OCI-LY3 (cell line): ENCODE measurements at regions not wholly inside any gene's neighbourhood (a gene's known extent, or its start where the extent isn't known, plus 50 kb on each side); places are given as distances from the start of the nearest gene placed in this dataset.

Source experiments
- H2AFZ ChIP-seq: fragments of 200-600, 300-600 bp; shearing (Covaris generic); 2 replicates; pipeline ENCODE4 v1.6.0; 2014; ENCODE audit warnings: antibody characterized with exemption, low read depth, low read length
- H3K27ac ChIP-seq: fragments of 200-600, 300-600 bp; sonication (generic); 2 replicates; pipeline ENCODE4 v1.5.1; 2014; ENCODE audit warnings: mild to moderate bottlenecking, low read length, moderate library complexity, mixed read lengths
- H3K27me3 ChIP-seq: fragments of 200-600, 300-600 bp; sonication (generic); 2 replicates; pipeline ENCODE4 v1.6.1; 2014; ENCODE audit warnings: low read depth, low read length, mixed read lengths
- H3K36me3 ChIP-seq: fragments of 200-600, 300-600 bp; sonication (generic); replicated peaks from 2 replicates; pipeline ENCODE3; 2014; ENCODE audit warnings: low read depth, low read length, mixed read lengths
- H3K4me1 ChIP-seq: fragments of 300-600, 200-600 bp; sonication (generic); 2 replicates; pipeline ENCODE4 v1.6.1; 2014; ENCODE audit warnings: low read length, mixed read lengths
- H3K4me2 ChIP-seq: fragments of 200-600, 300-600 bp; sonication (generic); 2 replicates; pipeline ENCODE4 v1.6.1; 2014; ENCODE audit warnings: low read length, mixed read lengths
- H3K4me3 ChIP-seq: fragments of 300-600, 200-600 bp; sonication (generic); 2 replicates; pipeline ENCODE4 v1.5.1; 2014; ENCODE audit warnings: antibody characterized with exemption, mild to moderate bottlenecking, low read length, moderate library complexity
- H3K79me2 ChIP-seq: fragments of 300-600, 200-600 bp; shearing (Covaris generic); 2 replicates; pipeline ENCODE4 v1.6.1; 2014; ENCODE audit warnings: mild to moderate bottlenecking, low read length, mixed read lengths
- H3K9ac ChIP-seq: fragments of 300-600, 200-600 bp; shearing (Covaris generic); 2 replicates; pipeline ENCODE4 v1.6.0; 2014; ENCODE audit warnings: mild to moderate bottlenecking, low read length, moderate library complexity
- H3K9me3 ChIP-seq: fragments of 200-600, 300-600 bp; shearing (Covaris generic); 2 replicates; pipeline ENCODE4 v1.6.1; 2014; ENCODE audit warnings: low read length, mixed read lengths; ENCODE audit not compliant: insufficient read depth
- H4K20me1 ChIP-seq: fragments of 200-600, 300-600 bp; sonication (generic); 2 replicates; pipeline ENCODE4 v1.6.1; 2016; ENCODE audit warnings: low read length, mixed read lengths; ENCODE audit not compliant: insufficient read depth
- CTCF ChIP-seq: fragments of 200-600, 300-600 bp; sonication (generic); IDR thresholded peaks from 2 replicates; pipeline ENCODE4 v1.5.1; 2014; ENCODE audit warnings: antibody characterized with exemption, low read length, low read depth
- EZH2phosphoT487 ChIP-seq: fragments of 200-600 bp; shearing (Covaris generic); IDR thresholded peaks from 2 replicates; pipeline ENCODE4 v1.6.1; 2018; ENCODE audit warnings: antibody characterized with exemption, mixed run types, low read depth

GRCh38 chr10:1968257-1969033 lies 231.1 kb upstream of the ADARB2 start:
- no peak for TF ChIP-seq CTCF
- no peak overlapping the region for H3K4me2 ChIP-seq

GRCh38 chr10:1966712-1967376 lies 229.5 kb upstream of the ADARB2 start:
- H3K4me2 ChIP-seq = no peak overlapping the region
- no peaks in the 10 kb centered on the region for H3K79me2 ChIP-seq
- no peak overlapping the region for H3K9ac ChIP-seq
- TF ChIP-seq CTCF = no peak
- TF ChIP-seq EZH2phosphoT487 = no peak
- H2AFZ ChIP-seq = no peak overlapping the region
- no peaks in the 10 kb centered on the region for H4K20me1 ChIP-seq
- H3K4me1 ChIP-seq = no peaks in the 10 kb centered on the region
- no peaks in the 10 kb centered on the region for H3K9me3 ChIP-seq
- H3K4me3 ChIP-seq = no peak overlapping the region
- no peak overlapping the region for H3K27ac ChIP-seq
- no peaks in the 10 kb centered on the region for H3K36me3 ChIP-seq
- no peaks in the 10 kb centered on the region for H3K27me3 ChIP-seq

More at GRCh38 chr10:1968257-1969033, 231.1 kb upstream of the ADARB2 start:
- Histone ChIP-seq H3K9ac (no peak overlapping the region), H3K27me3 (no peaks in the 10 kb centered on the region), H3K27ac (no peak overlapping the region), H3K4me3 (no peak overlapping the region), H2AFZ (no peak overlapping the region), H3K79me2 (no peaks in the 10 kb centered on the region), H4K20me1 (no peaks in the 10 kb centered on the region), H3K9me3 (no peaks in the 10 kb centered on the region), H3K36me3 (no peaks in the 10 kb centered on the region), H3K4me1 (no peaks in the 10 kb centered on the region)

- H4K20me1 ChIP-seq = no peaks in the 10 kb centered on the region
- H2AFZ ChIP-seq = no peak overlapping the region
- no peak overlapping the region for H3K4me2 ChIP-seq
- H3K79me2 ChIP-seq = no peaks in the 10 kb centered on the region
- H3K27ac ChIP-seq = no peak overlapping the region
- H3K4me3 ChIP-seq = no peak overlapping the region
- H3K9ac ChIP-seq = no peak overlapping the region
- H3K9me3 ChIP-seq = no peaks in the 10 kb centered on the region
- TF ChIP-seq EZH2phosphoT487 = no peak
- H3K36me3 ChIP-seq = no peaks in the 10 kb centered on the region
- H3K4me1 ChIP-seq = no peaks in the 10 kb centered on the region
- no peaks in the 10 kb centered on the region for H3K27me3 ChIP-seq
Observed at GRCh38 chr10:1964476-1964875, 227.2 kb upstream of the ADARB2 start.

DNA sequence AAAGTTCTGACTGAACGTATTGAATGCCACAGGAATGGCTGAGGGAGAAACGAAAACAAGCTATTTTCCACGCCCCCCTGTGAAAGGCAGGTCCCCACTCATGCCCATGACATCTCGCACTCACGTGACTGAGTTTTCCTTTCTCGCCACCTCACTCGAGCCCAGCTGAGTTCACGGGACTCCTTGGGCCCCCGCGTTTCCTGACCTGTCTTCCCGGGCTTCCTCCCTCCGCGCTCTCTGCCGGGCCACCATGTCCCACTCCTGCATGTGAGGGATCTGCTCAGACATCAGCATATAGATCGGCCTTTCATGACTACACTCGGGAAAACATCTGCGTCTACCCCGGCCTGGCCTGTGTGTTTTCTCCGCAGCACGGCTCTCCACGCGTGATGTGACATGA lies 226.0 kb upstream of the ADARB2 start:
- Histone ChIP-seq H3K4me2 (no peak overlapping the region), H3K9me3 (no peaks in the 10 kb centered on the region), H3K4me1 (no peaks in the 10 kb centered on the region), H3K27me3 (no peaks in the 10 kb centered on the region), H4K20me1 (no peaks in the 10 kb centered on the region), H3K36me3 (no peaks in the 10 kb centered on the region), H3K9ac (no peak overlapping the region), H3K27ac (no peak overlapping the region), H2AFZ (no peak overlapping the region), H3K79me2 (no peaks in the 10 kb centered on the region), H3K4me3 (no peak overlapping the region)
- TF ChIP-seq EZH2phosphoT487 (no peak), CTCF (no peak)
